IMR-90 (cell line): ENCODE measurements at regions not wholly inside any gene's neighbourhood (a gene's known extent, or its start where the extent isn't known, plus 50 kb on each side); places are given as distances from the start of the nearest gene placed in this dataset.

Experiments
- ATAC-seq: fragments of 200-7000 bp; cut with Tn5 transposase; 2 replicates; pipeline ENCODE4 v1.9.1; 2020; ENCODE audit warnings: low read depth, mild to moderate bottlenecking, moderate library complexity
- BruUV-seq: library from RNA; stranded (reverse); fragments of 400-500 nt; replicated peaks from 2 replicates; lab custom pipeline; 2021; lab: Mats Ljungman, UMichigan
- CTCF ChIA-PET: fragments of 300-600 bp; formaldehyde crosslinking; extraction: SDS; loops from one replicate; lab custom pipeline; 2021; ENCODE audit warnings: antibody characterized with exemption; lab: Yijun Ruan, JAX
- POLR2A ChIA-PET: fragments of 300-600 bp; sonication (Branson Sonifier 250); formaldehyde crosslinking; loops from one replicate; lab custom pipeline; 2022; ENCODE audit warnings: antibody characterized with exemption; ENCODE audit not compliant: unreplicated experiment; lab: Charles Lee
- DNase-seq: peaks from one replicate; pipeline ENCODE4 v3.0.0; 2013
- H2AFZ ChIP-seq: replicated peaks from 2 replicates; pipeline ENCODE3; 2013; ENCODE audit warnings: low read length, mild to moderate bottlenecking; ENCODE audit not compliant: poor library complexity
- H2AK5ac ChIP-seq: 2 replicates; pipeline ENCODE4 v1.6.1; 2013; ENCODE audit warnings: low read depth, low read length, inconsistent platforms
- H2AK9ac ChIP-seq: replicated peaks from 2 replicates; pipeline ENCODE3; 2013; ENCODE audit warnings: mild to moderate bottlenecking, low read depth, low read length, moderate library complexity; ENCODE audit not compliant: poor library complexity
- H2BK120ac ChIP-seq: 2 replicates; pipeline ENCODE4 v1.6.1; 2013; ENCODE audit warnings: low read depth, low read length, inconsistent platforms
- H2BK15ac ChIP-seq: 3 replicates; pipeline ENCODE4 v1.6.1; 2013; ENCODE audit warnings: low read depth, low read length, inconsistent platforms
- H2BK20ac ChIP-seq: 2 replicates; pipeline ENCODE4 v1.6.1; 2013; ENCODE audit warnings: low read depth, mild to moderate bottlenecking, inconsistent platforms, low read length, moderate library complexity
- H2BK5ac ChIP-seq: 2 replicates; pipeline ENCODE4 v1.6.1; 2013; ENCODE audit warnings: mild to moderate bottlenecking, low read depth, low read length, inconsistent platforms; ENCODE audit not compliant: poor library complexity, severe bottlenecking
- H3K14ac ChIP-seq: replicated peaks from 2 replicates; pipeline ENCODE4 v1.6.1; 2013; ENCODE audit warnings: low read depth, low read length, inconsistent platforms
- H3K18ac ChIP-seq: 2 replicates; pipeline ENCODE4 v1.6.1; 2013; ENCODE audit warnings: low read depth, low read length, control low read depth
- H3K23ac ChIP-seq: 2 replicates; pipeline ENCODE4 v1.6.1; 2013; ENCODE audit warnings: low read depth, low read length, inconsistent platforms
- H3K27ac ChIP-seq: 2 replicates; pipeline ENCODE4 v1.5.1; 2013; ENCODE audit warnings: mild to moderate bottlenecking, control low read depth, low read length; ENCODE audit not compliant: insufficient read depth
- H3K27me3 ChIP-seq: 2 replicates; pipeline ENCODE4 v1.6.1; 2013; ENCODE audit warnings: low read length; ENCODE audit not compliant: control insufficient read depth, insufficient read depth
- H3K36me3 ChIP-seq: 2 replicates; pipeline ENCODE4 v1.6.1; 2013; ENCODE audit warnings: low read length, mixed read lengths; ENCODE audit not compliant: control insufficient read depth, insufficient read depth
- H3K4ac ChIP-seq: 2 replicates; pipeline ENCODE4 v1.6.1; 2013; ENCODE audit warnings: low read depth, low read length, inconsistent platforms
- H3K4me1 ChIP-seq: 2 replicates; pipeline ENCODE4 v1.6.1; 2013; ENCODE audit warnings: low read length, mixed read lengths; ENCODE audit not compliant: control insufficient read depth, insufficient read depth
- H3K4me2 ChIP-seq: 2 replicates; pipeline ENCODE4 v1.6.1; 2013; ENCODE audit warnings: low read depth, mild to moderate bottlenecking, control low read depth, low read length, moderate library complexity
- H3K4me3 ChIP-seq: 2 replicates; pipeline ENCODE4 v1.5.1; 2013; ENCODE audit warnings: low read depth, mild to moderate bottlenecking, control low read depth, low read length, moderate library complexity; ENCODE audit not compliant: insufficient read depth
- H3K56ac ChIP-seq: 2 replicates; pipeline ENCODE4 v1.6.1; 2013; ENCODE audit warnings: low read length, inconsistent platforms; ENCODE audit not compliant: insufficient read depth; ENCODE audit errors: extremely low read depth
- H3K79me1 ChIP-seq, 2 experiments: 2 replicates each; pipeline ENCODE4 v1.6.1; 2013; ENCODE audit warnings: low read length in 2 of 2, inconsistent platforms in 1 of 2, low read depth in 1 of 2
- H3K9ac ChIP-seq: 2 replicates; pipeline ENCODE4 v1.6.1; 2013; ENCODE audit warnings: low read depth, low read length, control low read depth
- H3K9me1 ChIP-seq: 2 replicates; pipeline ENCODE4 v1.6.1; 2013; ENCODE audit warnings: low read length, inconsistent platforms; ENCODE audit not compliant: insufficient read depth
- H3K9me3 ChIP-seq: 2 replicates; pipeline ENCODE4 v1.6.1; 2013; ENCODE audit warnings: low read length; ENCODE audit not compliant: control insufficient read depth, insufficient read depth
- H4K20me1 ChIP-seq: 2 replicates; pipeline ENCODE4 v1.6.1; 2013; ENCODE audit warnings: low read length, inconsistent platforms; ENCODE audit not compliant: insufficient read depth
- H4K5ac ChIP-seq: 2 replicates; pipeline ENCODE4 v1.6.1; 2013; ENCODE audit warnings: mild to moderate bottlenecking, low read depth, low read length, control low read depth
- H4K8ac ChIP-seq, 2 experiments: 2 replicates each; pipeline ENCODE4 v1.6.1; 2013; ENCODE audit warnings: low read depth in 2 of 2, low read length in 2 of 2, control low read depth in 1 of 2, inconsistent platforms in 1 of 2
- H4K91ac ChIP-seq: 2 replicates; pipeline ENCODE4 v1.6.1; 2013; ENCODE audit warnings: low read depth, low read length, inconsistent platforms; ENCODE audit not compliant: insufficient read depth
- FOS ChIP-seq: fragments of 150-350 bp; IDR thresholded peaks from 2 replicates; pipeline ENCODE4 v1.6.1; 2016; ENCODE audit warnings: low read depth, low read length
- MAFK ChIP-seq: IDR thresholded peaks from 2 replicates; pipeline ENCODE4 v1.6.1; 2012; ENCODE audit warnings: low read depth, low read length, improper control_type of control experiment
- MXI1 ChIP-seq: IDR thresholded peaks from 2 replicates; pipeline ENCODE4 v1.6.1; 2012; ENCODE audit warnings: low read depth, mild to moderate bottlenecking, low read length, moderate library complexity, borderline replicate concordance
- NFE2L2 ChIP-seq: fragments of 150-350 bp; IDR thresholded peaks from 2 replicates; pipeline ENCODE4 v1.6.1; 2016; ENCODE audit warnings: low read depth, mild to moderate bottlenecking, low read length
- RFX5 ChIP-seq: IDR thresholded peaks from 2 replicates; pipeline ENCODE4 v1.8.0; 2012; ENCODE audit warnings: low read depth, mild to moderate bottlenecking, low read length, moderate library complexity
- SMC3 ChIP-seq: fragments of 150-350 bp; IDR thresholded peaks from 2 replicates; pipeline ENCODE4 v1.6.1; 2016; ENCODE audit warnings: low read depth, mild to moderate bottlenecking, antibody characterized with exemption, low read length, moderate library complexity
- WGBS, 2 experiments: methylation state at CpG; one replicate each; pipeline versions ENCODE4 v1.1.5 to v1.1.7; 2013; ENCODE audit warnings: missing lambda C conversion rate in 2 of 2; ENCODE audit not compliant: insufficient read length in 1 of 2; ENCODE audit errors: extremely low coverage in 2 of 2; 5-methylcytosine and 5-hydroxymethylcytosine counted together
- dilution Hi-C: fragments of 300-500 bp; cut with HindIII; formaldehyde crosslinking; loops from one replicate; pipeline ENCODE4 v1.14.3; 2018; ENCODE audit warnings: low sequenced_read_pairs; ENCODE audit not compliant: unreplicated experiment
- in situ Hi-C: fragments of 300-500 bp; cut with MboI; formaldehyde crosslinking; loops from 3 replicates; pipeline ENCODE4 v1.14.3; 2019; ENCODE audit warnings: low sequenced_read_pairs, inconsistent platforms, mixed read lengths
- intact Hi-C: fragments of 100-400 bp; cut with micrococcal nuclease; formaldehyde crosslinking; loops from 2 replicates; pipeline ENCODE4 v1.10.0; 2022
- TF ChIP-seq, protein P1 (sequence below): fragments of 150-350 bp; IDR thresholded peaks from 2 replicates; pipeline ENCODE4 v1.6.1; 2017; ENCODE audit warnings: mild to moderate bottlenecking, antibody characterized with exemption, low read length, low read depth

- no peaks in the 10 kb centered on the region for H3K36me3 ChIP-seq
- no peak for DNase-seq
- in situ Hi-C loops, result no loop called here
- H3K79me1 ChIP-seq, result no peaks in the 10 kb centered on the region
- H2BK120ac ChIP-seq, result no peak overlapping the region
- ChIA-PET CTCF (no interaction called here), POLR2A (no interaction called here)
- no peak overlapping the region for H2AFZ ChIP-seq
- H2AK9ac ChIP-seq, result no peak overlapping the region
- H4K5ac ChIP-seq, result no peak overlapping the region
- no peaks in the 10 kb centered on the region for H3K9me1 ChIP-seq
- H3K27me3 ChIP-seq, result no peaks in the 10 kb centered on the region
- dilution Hi-C loops, result no loop called here
- H3K18ac ChIP-seq, result no peak overlapping the region
- H3K4ac ChIP-seq, result no peak overlapping the region
- no peaks in the 10 kb centered on the region for H3K9me3 ChIP-seq
- H3K14ac ChIP-seq, result no peak overlapping the region
- H3K4me2 ChIP-seq, result no peak overlapping the region
- H3K27ac ChIP-seq, result no peak overlapping the region
- H4K20me1 ChIP-seq, result no peaks in the 10 kb centered on the region
- H3K4me1 ChIP-seq, result no peaks in the 10 kb centered on the region
- H3K9ac ChIP-seq, result no peak overlapping the region
- H3K56ac ChIP-seq, result no peak overlapping the region
- H3K4me3 ChIP-seq, result no peak overlapping the region
- H4K91ac ChIP-seq, result no peak overlapping the region
- no peak for TF ChIP-seq SMC3
- TF ChIP-seq NFE2L2, result no peak
- no peak for TF ChIP-seq RFX5
- no peak for TF ChIP-seq MXI1
- TF ChIP-seq FOS, result no peak
- TF ChIP-seq MAFK, result no peak
- TF ChIP-seq, protein P1, sequence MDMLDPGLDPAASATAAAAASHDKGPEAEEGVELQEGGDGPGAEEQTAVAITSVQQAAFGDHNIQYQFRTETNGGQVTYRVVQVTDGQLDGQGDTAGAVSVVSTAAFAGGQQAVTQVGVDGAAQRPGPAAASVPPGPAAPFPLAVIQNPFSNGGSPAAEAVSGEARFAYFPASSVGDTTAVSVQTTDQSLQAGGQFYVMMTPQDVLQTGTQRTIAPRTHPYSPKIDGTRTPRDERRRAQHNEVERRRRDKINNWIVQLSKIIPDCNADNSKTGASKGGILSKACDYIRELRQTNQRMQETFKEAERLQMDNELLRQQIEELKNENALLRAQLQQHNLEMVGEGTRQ, result no peak
- whole genome bisulfite sequencing, 2 experiments, result no CpG with 5 or more reads among the region's 7 CpGs
- intact Hi-C loops, result no loop called here
- no peak overlapping the region for H2BK20ac ChIP-seq
- no TSS peak for BruUV-seq
- H2AK5ac ChIP-seq, result no peak overlapping the region
- no peak overlapping the region for H2BK5ac ChIP-seq
- ATAC-seq, result no peak
- no peak overlapping the region for H4K8ac ChIP-seq
- no peak overlapping the region for H3K23ac ChIP-seq
- H2BK15ac ChIP-seq, result no peak overlapping the region
These were observed 280.5 kb upstream of the PIK3C3 start for GRCh38 chr18:41674506-41674905.
